GM23248 (cell line): ENCODE measurements at regions not wholly inside any gene's neighbourhood (a gene's known extent, or its start where the extent isn't known, plus 50 kb on each side); places are given as distances from the start of the nearest gene placed in this dataset.

Experiments used
- DNase-seq: peaks from one replicate; pipeline ENCODE4 v3.0.0-alpha.2; 2015
- H2AFZ ChIP-seq: fragments of 200-600 bp; sonication (generic); 2 replicates; pipeline ENCODE4 v1.6.1; 2016; ENCODE audit warnings: antibody characterized with exemption
- H3F3A ChIP-seq: fragments of 200-600 bp; sonication (generic); 2 replicates; pipeline ENCODE4 v1.6.1; 2016; ENCODE audit warnings: mild to moderate bottlenecking, antibody characterized with exemption, mixed run types; ENCODE audit not compliant: insufficient read depth
- H3K27ac ChIP-seq: fragments of 200-600 bp; sonication (generic); 2 replicates; pipeline ENCODE4 v1.5.1; 2016; ENCODE audit warnings: mild to moderate bottlenecking
- H3K27me3 ChIP-seq: fragments of 200-600 bp; sonication (generic); replicated peaks from 2 replicates; pipeline ENCODE4 v1.6.1; 2016; ENCODE audit warnings: mild to moderate bottlenecking; ENCODE audit not compliant: insufficient read depth
- H3K36me3 ChIP-seq: fragments of 200-600 bp; sonication (generic); 2 replicates; pipeline ENCODE4 v1.6.1; 2016; ENCODE audit warnings: low read depth, mild to moderate bottlenecking
- H3K4me1 ChIP-seq: fragments of 200-600 bp; sonication (generic); 2 replicates; pipeline ENCODE4 v1.6.1; 2016; ENCODE audit warnings: mild to moderate bottlenecking; ENCODE audit not compliant: insufficient read depth
- H3K4me2 ChIP-seq: fragments of 200-600 bp; sonication (generic); one replicate; pipeline ENCODE4 v1.6.1; 2016; ENCODE audit warnings: mild to moderate bottlenecking; ENCODE audit not compliant: unreplicated experiment
- H3K4me3 ChIP-seq: fragments of 200-600 bp; sonication (generic); 2 replicates; pipeline ENCODE4 v1.5.1; 2016; ENCODE audit warnings: mild to moderate bottlenecking
- H3K79me2 ChIP-seq: fragments of 200-600 bp; sonication (generic); 2 replicates; pipeline ENCODE4 v1.6.1; 2016; ENCODE audit warnings: mild to moderate bottlenecking; ENCODE audit not compliant: insufficient read depth
- H3K9ac ChIP-seq: fragments of 200-600 bp; sonication (generic); 2 replicates; pipeline ENCODE4 v1.6.1; 2016; ENCODE audit warnings: mild to moderate bottlenecking
- H3K9me2 ChIP-seq: fragments of 200-600 bp; sonication (generic); 2 replicates; pipeline ENCODE4 v1.6.1; 2016; ENCODE audit warnings: mixed run types, mild to moderate bottlenecking, moderate library complexity; ENCODE audit not compliant: insufficient read depth
- H3K9me3 ChIP-seq: fragments of 200-600 bp; sonication (generic); one replicate; pipeline ENCODE4 v1.6.1; 2017; ENCODE audit warnings: low read depth
- H4K20me1 ChIP-seq: fragments of 200-600 bp; sonication (generic); 2 replicates; pipeline ENCODE4 v1.6.0; 2016; ENCODE audit not compliant: insufficient read depth
- EZH2 ChIP-seq: fragments of 200-600 bp; sonication (generic); IDR thresholded peaks from 2 replicates; pipeline ENCODE4 v1.6.1; 2018; ENCODE audit warnings: antibody characterized with exemption, mild to moderate bottlenecking; ENCODE audit not compliant: insufficient read depth, poor library complexity, severe bottlenecking
- EZH2phosphoT487 ChIP-seq: fragments of 200-600 bp; sonication (generic); IDR thresholded peaks from 2 replicates; pipeline ENCODE4 v1.6.1; 2018; ENCODE audit warnings: antibody characterized with exemption, moderate library complexity, mild to moderate bottlenecking, low read depth; ENCODE audit not compliant: insufficient read depth
- WGBS, 2 experiments: methylation state at CpG; one replicate each; pipeline ENCODE4 v1.1.6; 2015 to 2017; ENCODE audit warnings: low lambda C conversion rate in 2 of 2, low coverage in 1 of 2; ENCODE audit errors: missing lambda C conversion rate in 2 of 2; 5-methylcytosine and 5-hydroxymethylcytosine counted together
- in situ Hi-C: fragments of 300-500 bp; cut with MboI; formaldehyde crosslinking; loops from 2 replicates; pipeline ENCODE4 v1.15.0; 2020

DNA sequence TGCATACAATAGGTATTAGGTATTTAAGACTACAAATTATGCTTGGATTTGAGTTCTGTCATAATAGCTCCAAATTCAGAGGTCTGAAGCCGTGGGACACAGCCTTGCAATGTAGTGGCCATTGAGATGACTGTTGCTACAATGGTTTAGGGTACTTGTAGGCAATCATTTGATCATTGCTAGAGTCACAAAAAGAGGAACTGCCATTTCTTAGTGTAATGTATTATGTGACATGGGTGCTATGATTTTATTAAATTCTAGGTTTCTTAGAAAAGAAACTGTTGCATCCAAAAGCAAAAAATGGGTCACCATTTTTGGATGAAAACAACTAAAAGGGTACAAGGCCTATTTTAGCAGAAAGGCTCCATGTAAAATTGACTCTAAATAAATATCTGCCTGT is 129.9 kb upstream of the ZNF644 start:
- Histone ChIP-seq H3K4me1 (no peaks in the 10 kb centered on the region), H3K27ac (no peak overlapping the region), H2AFZ (no peak overlapping the region), H3K9ac (no peak overlapping the region), H3K27me3 (no peaks in the 10 kb centered on the region), H3K4me3 (no peak overlapping the region), H3K36me3 (no peaks in the 10 kb centered on the region), H3K9me2 (no peaks in the 10 kb centered on the region), H3F3A (no peaks in the 10 kb centered on the region), H3K79me2 (no peaks in the 10 kb centered on the region), H4K20me1 (no peaks in the 10 kb centered on the region), H3K9me3 (no peaks in the 10 kb centered on the region), H3K4me2 (no peak overlapping the region)
- no peak for TF ChIP-seq EZH2
- no peak for TF ChIP-seq EZH2phosphoT487
- in situ Hi-C loops = no loop called here
- no peak for DNase-seq
- 6 to 11% methylated on average over 1 of the region's 1 CpG for whole genome bisulfite sequencing, 2 experiments

DNA sequence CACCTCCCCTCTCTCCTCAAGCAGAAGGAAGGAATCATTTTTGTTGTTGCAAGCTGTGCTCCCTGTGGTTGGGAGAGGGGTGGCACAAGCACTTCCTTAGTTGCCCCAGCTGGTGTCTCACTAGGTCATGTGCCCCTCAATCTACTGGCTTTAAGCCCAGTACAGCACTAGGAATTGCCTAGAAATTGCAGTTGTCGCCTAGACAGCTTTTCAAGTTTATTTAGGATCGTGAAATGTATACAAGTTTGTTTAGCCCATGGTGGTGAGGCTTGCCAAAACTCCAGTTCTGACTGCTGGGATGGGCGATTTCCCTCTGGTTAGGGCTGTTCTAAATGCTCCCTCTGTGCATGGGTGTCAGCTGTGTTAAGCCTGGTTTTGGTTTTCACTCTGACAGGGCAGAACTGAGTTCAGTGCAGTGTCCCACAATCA is 126.8 kb upstream of the ZNF644 start:
- Histone ChIP-seq H3F3A (no peaks in the 10 kb centered on the region), H3K27ac (no peak overlapping the region), H4K20me1 (no peaks in the 10 kb centered on the region), H2AFZ (no peak overlapping the region), H3K4me3 (no peak overlapping the region), H3K9me3 (no peaks in the 10 kb centered on the region), H3K4me2 (no peak overlapping the region), H3K36me3 (no peaks in the 10 kb centered on the region), H3K9ac (no peak overlapping the region), H3K79me2 (no peaks in the 10 kb centered on the region), H3K27me3 (no peaks in the 10 kb centered on the region), H3K4me1 (no peaks in the 10 kb centered on the region), H3K9me2 (no peaks in the 10 kb centered on the region)
- in situ Hi-C loops = no loop called here
- TF ChIP-seq EZH2phosphoT487 = no peak
- TF ChIP-seq EZH2 = no peak
- WGBS, 2 experiments = 46 to 47% methylated on average over 3 of the region's 3 CpGs
- DNase-seq = no peak

DNA sequence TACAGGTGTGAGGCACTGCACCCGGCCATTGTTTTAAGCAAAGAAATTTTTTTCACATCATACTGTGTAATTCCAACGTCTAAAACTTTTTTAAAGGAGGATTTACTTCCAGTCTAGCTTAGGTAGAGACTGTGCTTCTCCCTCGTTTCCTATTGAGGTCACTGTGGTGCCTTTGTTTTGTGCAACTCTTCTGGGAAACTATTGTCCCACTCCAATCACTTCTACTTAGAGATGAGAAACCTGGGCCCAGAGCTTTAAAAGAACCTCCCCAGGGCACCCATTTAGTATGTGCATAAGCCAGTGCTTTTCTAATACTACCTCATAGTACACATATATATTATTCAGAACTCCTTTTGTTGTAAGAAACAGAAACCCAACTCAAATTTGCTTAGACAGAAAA is 120.0 kb upstream of the ZNF644 start:
- no peak for DNase-seq

DNA sequence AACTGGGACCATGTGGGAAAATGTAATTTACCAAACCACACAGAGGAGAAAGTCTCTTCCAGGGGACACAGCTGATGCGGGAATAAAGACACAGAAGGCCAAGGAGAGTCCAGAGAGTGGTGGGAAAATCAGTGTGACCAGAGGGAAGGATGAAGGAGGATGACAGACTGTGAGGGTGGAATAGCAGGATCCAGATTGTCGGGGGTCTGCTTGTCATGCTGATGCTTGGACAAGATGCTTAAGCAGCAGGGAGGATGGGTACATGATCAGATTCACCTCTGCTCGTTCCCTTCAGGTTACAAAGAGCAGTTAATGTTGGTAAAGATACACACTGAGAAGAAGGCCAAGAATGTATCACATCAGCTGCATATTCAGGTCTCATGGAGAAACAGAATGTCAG is 117.1 kb upstream of the ZNF644 start:
- TF ChIP-seq EZH2 = no peak
- TF ChIP-seq EZH2phosphoT487 = no peak
- 26 to 27% methylated on average over 3 of the region's 3 CpGs for WGBS, 2 experiments
- in situ Hi-C loops = no loop called here

More for the DNA sequence above, 120.0 kb upstream of the ZNF644 start:
- H3K9me3 ChIP-seq = no peaks in the 10 kb centered on the region
- H3K9ac ChIP-seq = no peak overlapping the region
- no peaks in the 10 kb centered on the region for H3K79me2 ChIP-seq
- H4K20me1 ChIP-seq = no peaks in the 10 kb centered on the region
- 14 to 30% methylated on average over 3 of the region's 3 CpGs for WGBS, 2 experiments
- H3K4me2 ChIP-seq = no peak overlapping the region
- no peaks in the 10 kb centered on the region for H3K4me1 ChIP-seq
- in situ Hi-C loops = no loop called here
- no peak overlapping the region for H3K4me3 ChIP-seq
- no peak overlapping the region for H3K27ac ChIP-seq
- no peak for TF ChIP-seq EZH2
- TF ChIP-seq EZH2phosphoT487 = no peak
- H3K9me2 ChIP-seq = no peaks in the 10 kb centered on the region
- no peaks in the 10 kb centered on the region for H3K36me3 ChIP-seq
- H2AFZ ChIP-seq = no peak overlapping the region
- no peaks in the 10 kb centered on the region for H3K27me3 ChIP-seq
- H3F3A ChIP-seq = no peaks in the 10 kb centered on the region

DNA sequence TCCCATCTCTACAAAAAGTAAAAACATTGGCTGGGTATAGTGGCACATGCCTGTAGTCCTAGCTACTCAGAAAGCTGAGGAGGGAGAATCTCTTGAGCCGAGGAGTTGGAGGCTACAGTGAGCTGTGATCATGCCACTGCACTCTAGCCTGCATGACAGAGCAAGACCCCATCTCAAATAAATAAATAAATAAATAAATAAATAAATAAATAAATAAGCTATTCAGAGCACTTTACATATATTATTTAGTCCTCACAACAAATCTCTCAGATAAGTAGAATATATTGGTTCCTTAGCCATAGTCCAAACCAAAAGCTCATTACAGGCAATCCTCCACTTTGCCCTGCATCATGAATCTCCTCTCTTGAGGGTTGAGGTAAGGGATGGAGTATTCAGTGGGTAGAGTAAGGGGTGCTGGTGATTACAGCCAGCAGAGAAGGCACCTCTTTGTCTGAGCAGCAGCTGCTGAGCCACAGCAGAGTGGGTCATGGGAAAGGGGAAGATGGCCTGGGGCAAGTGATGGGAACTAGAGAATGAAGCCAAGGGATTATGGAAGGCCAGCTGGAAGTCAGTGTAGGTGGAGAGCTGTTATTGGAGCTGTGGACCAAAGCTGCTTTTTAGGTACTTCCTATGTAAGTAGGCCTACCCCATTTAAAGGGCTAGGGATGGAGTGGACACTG is 115.5 kb upstream of the ZNF644 start:
- Histone ChIP-seq H3K9me2 (no peaks in the 10 kb centered on the region), H3F3A (no peaks in the 10 kb centered on the region), H2AFZ (no peak overlapping the region), H4K20me1 (no peaks in the 10 kb centered on the region), H3K36me3 (no peaks in the 10 kb centered on the region), H3K27me3 (no peaks in the 10 kb centered on the region), H3K9me3 (no peaks in the 10 kb centered on the region), H3K27ac (no peak overlapping the region), H3K9ac (no peak overlapping the region), H3K79me2 (no peaks in the 10 kb centered on the region), H3K4me1 (no peaks in the 10 kb centered on the region), H3K4me2 (no peak overlapping the region), H3K4me3 (no peak overlapping the region)
- 29 to 36% methylated on average over 1 of the region's 1 CpG for WGBS, 2 experiments
- no peak for DNase-seq
- TF ChIP-seq EZH2phosphoT487 = no peak
- TF ChIP-seq EZH2 = no peak
- in situ Hi-C loops = no loop called here

More for the DNA sequence above, 117.1 kb upstream of the ZNF644 start:
- Histone ChIP-seq H3K4me1 (no peaks in the 10 kb centered on the region), H4K20me1 (no peaks in the 10 kb centered on the region), H3K36me3 (no peaks in the 10 kb centered on the region), H3F3A (no peaks in the 10 kb centered on the region), H3K79me2 (no peaks in the 10 kb centered on the region), H3K9me2 (no peaks in the 10 kb centered on the region), H2AFZ (no peak overlapping the region), H3K4me2 (no peak overlapping the region), H3K27me3 (no peaks in the 10 kb centered on the region), H3K27ac (no peak overlapping the region), H3K4me3 (no peak overlapping the region), H3K9me3 (no peaks in the 10 kb centered on the region), H3K9ac (no peak overlapping the region)
- no peak for DNase-seq
